Fibroblast of mammary gland (primary cell): ENCODE measurements at regions not wholly inside any gene's neighbourhood (a gene's known extent, or its start where the extent isn't known, plus 50 kb on each side); places are given as distances from the start of the nearest gene placed in this dataset.
A peak's percentile ranks its signal among the peaks of the same experiment; 100 is the strongest.

Experiments used
- DNase-seq: peaks from one replicate; pipeline ENCODE4 v3.0.0-alpha.2; 2010; ENCODE audit warnings: low read depth
- H3K4me3 ChIP-seq: 2 replicates; pipeline ENCODE4 v1.5.1; 2011; ENCODE audit warnings: low read depth, mild to moderate bottlenecking, low read length, moderate library complexity; ENCODE audit not compliant: control insufficient read depth
- CTCF ChIP-seq: conservative IDR thresholded peaks from 2 replicates; pipeline ENCODE4 v1.5.1; 2011; ENCODE audit warnings: low read depth, low read length, inconsistent platforms; ENCODE audit not compliant: control insufficient read depth, insufficient read depth

DNA sequence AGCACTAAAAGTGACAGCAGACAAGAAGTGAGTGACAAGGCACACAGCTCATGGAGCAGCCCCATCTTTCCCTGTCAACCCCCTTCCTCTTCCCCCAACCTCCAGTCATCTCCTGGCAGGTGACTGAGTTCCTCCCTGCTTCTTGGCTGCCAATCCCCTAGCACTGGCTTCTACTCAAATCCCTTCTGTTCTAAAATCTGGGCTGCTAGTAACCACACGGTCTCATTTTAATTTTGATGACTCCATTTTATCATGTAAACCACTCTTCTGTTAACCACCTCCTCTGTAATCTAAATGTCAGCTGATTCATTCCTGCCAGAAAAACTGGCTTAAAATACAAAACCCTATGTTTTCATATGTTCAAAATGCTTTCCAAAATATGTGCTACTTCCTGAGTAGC is 419.8 kb upstream of the MON1B start:
- DNase-seq, result no peak
- TF ChIP-seq CTCF, result no peak
- H3K4me3 ChIP-seq, result no peak overlapping the region

GRCh38 chr16:76777721-76778465 is 413.1 kb upstream of the MON1B start:
- TF ChIP-seq CTCF, result no peak
- H3K4me3 ChIP-seq, result no peak overlapping the region
- no peak for DNase-seq

DNA sequence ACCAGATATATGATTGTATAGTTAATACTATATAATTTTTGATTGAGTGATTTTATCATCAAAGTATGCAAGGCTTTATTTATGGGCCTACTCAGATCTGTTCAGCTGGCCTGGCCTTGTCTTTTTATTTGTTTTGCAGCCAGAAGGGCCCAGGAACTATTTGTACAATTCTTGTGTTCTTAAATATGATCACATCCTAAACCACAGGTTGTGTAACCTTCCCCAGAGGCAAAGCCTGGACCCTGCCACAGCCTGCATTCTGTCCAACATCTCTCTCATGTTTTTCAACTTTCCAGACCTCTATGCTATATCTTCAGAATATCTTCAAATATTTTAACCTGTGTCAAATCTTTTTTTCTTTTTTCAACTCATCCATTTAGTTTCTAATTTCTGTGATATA is 410.4 kb upstream of the MON1B start:
- DNase-seq, result peak; percentile 53
- no peak for TF ChIP-seq CTCF
- no peak overlapping the region for H3K4me3 ChIP-seq

DNA sequence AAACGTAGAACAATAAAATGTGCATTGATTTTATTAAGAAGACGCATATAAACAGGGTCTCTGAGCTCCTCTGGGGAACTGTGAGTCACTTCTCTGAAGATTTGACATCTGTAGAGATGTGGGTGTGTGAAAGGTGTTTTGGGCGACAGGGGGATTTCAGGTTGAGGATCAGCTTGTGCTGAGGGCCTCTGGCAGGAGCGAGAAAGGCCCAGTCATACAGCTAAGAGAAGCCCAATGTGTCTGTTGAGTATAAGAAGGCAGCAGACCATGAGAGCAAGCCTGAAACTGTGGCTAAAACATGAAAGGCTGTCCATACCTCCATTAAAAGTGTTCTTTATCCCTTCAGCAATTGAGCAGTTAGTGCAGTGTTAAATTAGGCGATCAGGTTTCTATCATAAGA is 406.5 kb upstream of the MON1B start:
- no peak for TF ChIP-seq CTCF
- H3K4me3 ChIP-seq, result no peak overlapping the region
- DNase-seq, result no peak

GRCh38 chr16:76787394-76787793 is 403.6 kb upstream of the MON1B start:
- no peak for TF ChIP-seq CTCF
- peak; percentile 12 for DNase-seq
- H3K4me3 ChIP-seq, result no peak overlapping the region

- H3K4me3 ChIP-seq, result no peak overlapping the region
- DNase-seq, result no peak
- no peak for TF ChIP-seq CTCF
Measured at GRCh38 chr16:76791151-76791550, 399.8 kb upstream of the MON1B start.

DNA sequence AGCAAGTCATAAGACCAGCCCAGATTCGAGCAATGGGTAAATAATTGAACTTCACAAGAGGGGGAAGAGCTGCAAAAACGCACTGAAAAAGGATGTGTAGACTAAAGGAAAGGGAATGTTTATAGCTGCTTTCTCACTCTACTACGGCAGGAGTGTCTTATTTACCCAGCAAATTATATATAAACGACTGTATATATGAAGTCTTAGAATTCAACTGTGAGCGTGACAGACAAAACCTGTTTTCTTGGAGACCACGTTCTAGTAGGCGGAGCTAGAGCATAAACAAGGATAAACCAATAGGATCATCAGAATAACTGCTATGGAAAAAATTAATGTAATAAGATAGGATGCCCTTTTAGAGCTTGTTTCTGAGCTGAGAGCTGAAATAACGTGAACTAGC is 394.6 kb upstream of the MON1B start:
- no peak for TF ChIP-seq CTCF
- DNase-seq, result no peak
- no peak overlapping the region for H3K4me3 ChIP-seq
